Lower lobe of right lung (tissue), 2 donors: ENCODE measurements at regions not wholly inside any gene's neighbourhood (a gene's known extent, or its start where the extent isn't known, plus 50 kb on each side); places are given as distances from the start of the nearest gene placed in this dataset.

ENCODE experiments used
- ATAC-seq, 2 donors: fragments of 200-7000 bp; cut with Tn5 transposase; one replicate each; pipeline ENCODE4 v1.9.1; 2020 to 2022; ENCODE audit warnings: mild to moderate bottlenecking in 2 of 2, moderate library complexity in 2 of 2
- DNase-seq: peaks from one replicate; pipeline ENCODE4 v3.0.0-alpha.2; 2020
- H3K27ac ChIP-seq: fragments of 200-600 bp; one replicate; pipeline ENCODE4 v1.8.0; 2022
- H3K27me3 ChIP-seq: fragments of 200-600 bp; one replicate; pipeline ENCODE4 v1.8.0; 2022; ENCODE audit warnings: low read depth
- H3K36me3 ChIP-seq: fragments of 200-600 bp; one replicate; pipeline ENCODE4 v1.8.0; 2022; ENCODE audit warnings: mild to moderate bottlenecking
- H3K4me1 ChIP-seq: fragments of 200-600 bp; one replicate; pipeline ENCODE4 v1.8.0; 2022
- H3K4me3 ChIP-seq: fragments of 200-600 bp; one replicate; pipeline ENCODE4 v1.8.0; 2022; ENCODE audit warnings: mild to moderate bottlenecking
- H3K9me3 ChIP-seq: fragments of 200-600 bp; one replicate; pipeline ENCODE4 v1.8.0; 2022
- CTCF ChIP-seq: fragments of 200-600 bp; IDR thresholded peaks from one replicate; pipeline ENCODE4 v1.8.0; 2022; ENCODE audit warnings: antibody characterized with exemption, mild to moderate bottlenecking
- intact Hi-C: fragments of 100-400 bp; cut with DNase I; formaldehyde crosslinking; loops from one replicate; pipeline ENCODE4 v1.11.0; 2022
- donor health status: DM: no; HTN: yes; CAD: no; lungs with severe emphysema.

GRCh38 chr1:81682490-81682889 is 118.2 kb upstream of the ADGRL2 start:
- Histone ChIP-seq H3K9me3 (no peaks in the 10 kb centered on the region), H3K4me1 (peaks cover 14% of the 10 kb centered on the region), H3K36me3 (no peaks in the 10 kb centered on the region), H3K4me3 (no peak overlapping the region), H3K27me3 (no peaks in the 10 kb centered on the region), H3K27ac (no peak overlapping the region)
- ATAC-seq (peak; percentile 43 to 73), DNase-seq (no peak)
- no peak for TF ChIP-seq CTCF
- intact Hi-C loops: no loop called here

- intact Hi-C loops: no loop called here
- ATAC-seq (peak; percentile 56 to 85), DNase-seq (no peak)
- H3K4me3 ChIP-seq: no peak overlapping the region
- H3K27ac ChIP-seq: no peak overlapping the region
- H3K27me3 ChIP-seq: no peaks in the 10 kb centered on the region
- peaks cover 14% of the 10 kb centered on the region for H3K4me1 ChIP-seq
- no peaks in the 10 kb centered on the region for H3K9me3 ChIP-seq
- no peaks in the 10 kb centered on the region for H3K36me3 ChIP-seq
- TF ChIP-seq CTCF: no peak
Observed at GRCh38 chr1:81681601-81682266, 119.0 kb upstream of the ADGRL2 start.

- H3K4me1 ChIP-seq: peaks cover 14% of the 10 kb centered on the region
- no peaks in the 10 kb centered on the region for H3K9me3 ChIP-seq
- H3K4me3 ChIP-seq: no peak overlapping the region
- DNase-seq (no peak), ATAC-seq (peak in 1 of 2 donors; percentile 20)
- H3K27ac ChIP-seq: no peak overlapping the region
- no peaks in the 10 kb centered on the region for H3K36me3 ChIP-seq
- no peak for TF ChIP-seq CTCF
- intact Hi-C loops: no loop called here
- no peaks in the 10 kb centered on the region for H3K27me3 ChIP-seq
Observed at GRCh38 chr1:81681114-81681513, 119.6 kb upstream of the ADGRL2 start.

- Histone ChIP-seq H3K9me3 (no peaks in the 10 kb centered on the region), H3K4me3 (no peak overlapping the region)
Observed at GRCh38 chr1:81679942-81680341, 120.8 kb upstream of the ADGRL2 start.

GRCh38 chr1:81678779-81679178 is 122.0 kb upstream of the ADGRL2 start:
- H3K27ac ChIP-seq: no peak overlapping the region
- no peak for DNase-seq

More at GRCh38 chr1:81679942-81680341, 120.8 kb upstream of the ADGRL2 start:
- no peaks in the 10 kb centered on the region for H3K36me3 ChIP-seq
- H3K4me1 ChIP-seq: peaks cover 14% of the 10 kb centered on the region
- DNase-seq (no peak), ATAC-seq (peak; percentile 49 to 57)
- no peak for TF ChIP-seq CTCF
- no peaks in the 10 kb centered on the region for H3K27me3 ChIP-seq
- H3K27ac ChIP-seq: no peak overlapping the region
- intact Hi-C loops: no loop called here

More at GRCh38 chr1:81678779-81679178, 122.0 kb upstream of the ADGRL2 start:
- intact Hi-C loops: no loop called here
- H3K36me3 ChIP-seq: no peaks in the 10 kb centered on the region
- peaks cover 14% of the 10 kb centered on the region for H3K4me1 ChIP-seq
- no peak for ATAC-seq
- no peak overlapping the region for H3K4me3 ChIP-seq
- H3K9me3 ChIP-seq: no peaks in the 10 kb centered on the region
- TF ChIP-seq CTCF: no peak
- H3K27me3 ChIP-seq: no peaks in the 10 kb centered on the region
